IMR-90 (cell line): ENCODE measurements at regions not wholly inside any gene's neighbourhood (a gene's known extent, or its start where the extent isn't known, plus 50 kb on each side); places are given as distances from the start of the nearest gene placed in this dataset.
"Not testable (repeated sequence)": the region's sequence is repeated elsewhere in the genome, so short reads cannot be mapped to it uniquely, and the experiment has no call there.

Experiments used
- ATAC-seq: fragments of 200-7000 bp; cut with Tn5 transposase; 2 replicates; pipeline ENCODE4 v1.9.1; 2020; ENCODE audit warnings: low read depth, mild to moderate bottlenecking, moderate library complexity
- BruUV-seq: library from RNA; stranded (reverse); fragments of 400-500 nt; replicated peaks from 2 replicates; lab custom pipeline; 2021; lab: Mats Ljungman, UMichigan
- CTCF ChIA-PET: fragments of 300-600 bp; formaldehyde crosslinking; extraction: SDS; loops from one replicate; lab custom pipeline; 2021; ENCODE audit warnings: antibody characterized with exemption; lab: Yijun Ruan, JAX
- POLR2A ChIA-PET: fragments of 300-600 bp; sonication (Branson Sonifier 250); formaldehyde crosslinking; loops from one replicate; lab custom pipeline; 2022; ENCODE audit warnings: antibody characterized with exemption; ENCODE audit not compliant: unreplicated experiment; lab: Charles Lee
- DNase-seq: peaks from one replicate; pipeline ENCODE4 v3.0.0; 2013
- H2AFZ ChIP-seq: replicated peaks from 2 replicates; pipeline ENCODE3; 2013; ENCODE audit warnings: low read length, mild to moderate bottlenecking; ENCODE audit not compliant: poor library complexity
- H2AK5ac ChIP-seq: 2 replicates; pipeline ENCODE4 v1.6.1; 2013; ENCODE audit warnings: low read depth, low read length, inconsistent platforms
- H2AK9ac ChIP-seq: replicated peaks from 2 replicates; pipeline ENCODE3; 2013; ENCODE audit warnings: mild to moderate bottlenecking, low read depth, low read length, moderate library complexity; ENCODE audit not compliant: poor library complexity
- H2BK120ac ChIP-seq: 2 replicates; pipeline ENCODE4 v1.6.1; 2013; ENCODE audit warnings: low read depth, low read length, inconsistent platforms
- H2BK15ac ChIP-seq: 3 replicates; pipeline ENCODE4 v1.6.1; 2013; ENCODE audit warnings: low read depth, low read length, inconsistent platforms
- H2BK20ac ChIP-seq: 2 replicates; pipeline ENCODE4 v1.6.1; 2013; ENCODE audit warnings: low read depth, mild to moderate bottlenecking, inconsistent platforms, low read length, moderate library complexity
- H2BK5ac ChIP-seq: 2 replicates; pipeline ENCODE4 v1.6.1; 2013; ENCODE audit warnings: mild to moderate bottlenecking, low read depth, low read length, inconsistent platforms; ENCODE audit not compliant: poor library complexity, severe bottlenecking
- H3K14ac ChIP-seq: replicated peaks from 2 replicates; pipeline ENCODE4 v1.6.1; 2013; ENCODE audit warnings: low read depth, low read length, inconsistent platforms
- H3K18ac ChIP-seq: 2 replicates; pipeline ENCODE4 v1.6.1; 2013; ENCODE audit warnings: low read depth, low read length, control low read depth
- H3K23ac ChIP-seq: 2 replicates; pipeline ENCODE4 v1.6.1; 2013; ENCODE audit warnings: low read depth, low read length, inconsistent platforms
- H3K27ac ChIP-seq: 2 replicates; pipeline ENCODE4 v1.5.1; 2013; ENCODE audit warnings: mild to moderate bottlenecking, control low read depth, low read length; ENCODE audit not compliant: insufficient read depth
- H3K27me3 ChIP-seq: 2 replicates; pipeline ENCODE4 v1.6.1; 2013; ENCODE audit warnings: low read length; ENCODE audit not compliant: control insufficient read depth, insufficient read depth
- H3K36me3 ChIP-seq: 2 replicates; pipeline ENCODE4 v1.6.1; 2013; ENCODE audit warnings: low read length, mixed read lengths; ENCODE audit not compliant: control insufficient read depth, insufficient read depth
- H3K4ac ChIP-seq: 2 replicates; pipeline ENCODE4 v1.6.1; 2013; ENCODE audit warnings: low read depth, low read length, inconsistent platforms
- H3K4me1 ChIP-seq: 2 replicates; pipeline ENCODE4 v1.6.1; 2013; ENCODE audit warnings: low read length, mixed read lengths; ENCODE audit not compliant: control insufficient read depth, insufficient read depth
- H3K4me2 ChIP-seq: 2 replicates; pipeline ENCODE4 v1.6.1; 2013; ENCODE audit warnings: low read depth, mild to moderate bottlenecking, control low read depth, low read length, moderate library complexity
- H3K4me3 ChIP-seq: 2 replicates; pipeline ENCODE4 v1.5.1; 2013; ENCODE audit warnings: low read depth, mild to moderate bottlenecking, control low read depth, low read length, moderate library complexity; ENCODE audit not compliant: insufficient read depth
- H3K56ac ChIP-seq: 2 replicates; pipeline ENCODE4 v1.6.1; 2013; ENCODE audit warnings: low read length, inconsistent platforms; ENCODE audit not compliant: insufficient read depth; ENCODE audit errors: extremely low read depth
- H3K79me1 ChIP-seq, 2 experiments: 2 replicates each; pipeline ENCODE4 v1.6.1; 2013; ENCODE audit warnings: low read length in 2 of 2, inconsistent platforms in 1 of 2, low read depth in 1 of 2
- H3K9ac ChIP-seq: 2 replicates; pipeline ENCODE4 v1.6.1; 2013; ENCODE audit warnings: low read depth, low read length, control low read depth
- H3K9me1 ChIP-seq: 2 replicates; pipeline ENCODE4 v1.6.1; 2013; ENCODE audit warnings: low read length, inconsistent platforms; ENCODE audit not compliant: insufficient read depth
- H3K9me3 ChIP-seq: 2 replicates; pipeline ENCODE4 v1.6.1; 2013; ENCODE audit warnings: low read length; ENCODE audit not compliant: control insufficient read depth, insufficient read depth
- H4K20me1 ChIP-seq: 2 replicates; pipeline ENCODE4 v1.6.1; 2013; ENCODE audit warnings: low read length, inconsistent platforms; ENCODE audit not compliant: insufficient read depth
- H4K5ac ChIP-seq: 2 replicates; pipeline ENCODE4 v1.6.1; 2013; ENCODE audit warnings: mild to moderate bottlenecking, low read depth, low read length, control low read depth
- H4K8ac ChIP-seq, 2 experiments: 2 replicates each; pipeline ENCODE4 v1.6.1; 2013; ENCODE audit warnings: low read depth in 2 of 2, low read length in 2 of 2, control low read depth in 1 of 2, inconsistent platforms in 1 of 2
- H4K91ac ChIP-seq: 2 replicates; pipeline ENCODE4 v1.6.1; 2013; ENCODE audit warnings: low read depth, low read length, inconsistent platforms; ENCODE audit not compliant: insufficient read depth
- WGBS, 2 experiments: methylation state at CpG; one replicate each; pipeline versions ENCODE4 v1.1.5 to v1.1.7; 2013; ENCODE audit warnings: missing lambda C conversion rate in 2 of 2; ENCODE audit not compliant: insufficient read length in 1 of 2; ENCODE audit errors: extremely low coverage in 2 of 2; 5-methylcytosine and 5-hydroxymethylcytosine counted together
- dilution Hi-C: fragments of 300-500 bp; cut with HindIII; formaldehyde crosslinking; loops from one replicate; pipeline ENCODE4 v1.14.3; 2018; ENCODE audit warnings: low sequenced_read_pairs; ENCODE audit not compliant: unreplicated experiment
- in situ Hi-C: fragments of 300-500 bp; cut with MboI; formaldehyde crosslinking; loops from 3 replicates; pipeline ENCODE4 v1.14.3; 2019; ENCODE audit warnings: low sequenced_read_pairs, inconsistent platforms, mixed read lengths
- intact Hi-C: fragments of 100-400 bp; cut with micrococcal nuclease; formaldehyde crosslinking; loops from 2 replicates; pipeline ENCODE4 v1.10.0; 2022

DNA sequence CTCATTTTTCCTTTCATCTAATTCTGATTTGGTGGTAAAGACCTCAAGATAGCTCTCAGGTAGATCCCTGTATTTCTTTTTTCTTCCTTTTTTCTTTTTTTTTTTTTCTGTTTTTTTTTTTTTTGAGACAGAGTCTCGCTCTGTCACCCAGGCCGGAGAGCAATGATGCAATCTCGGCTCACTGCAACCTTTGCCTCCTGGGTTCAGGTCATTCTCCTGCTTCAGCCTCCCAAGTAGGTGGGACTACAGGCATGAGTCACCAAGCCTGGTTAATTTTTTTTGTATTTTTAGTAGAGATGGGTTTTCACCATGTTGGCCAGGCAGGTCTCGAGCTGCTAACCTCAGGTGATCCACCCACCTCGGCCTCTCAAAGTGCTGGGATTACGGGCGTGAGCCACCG lies 835.6 kb downstream of the STIM2 start:
- intact Hi-C loops, H3K9ac ChIP-seq, H2AK5ac ChIP-seq, dilution Hi-C loops, H4K8ac ChIP-seq, BruUV-seq, H3K36me3 ChIP-seq, H3K4me3 ChIP-seq, H3K27ac ChIP-seq, H3K18ac ChIP-seq, H4K91ac ChIP-seq, H2AFZ ChIP-seq, DNase-seq, H3K79me1 ChIP-seq, CTCF ChIA-PET, H3K4ac ChIP-seq, H2BK5ac ChIP-seq, H3K4me1 ChIP-seq, H3K9me3 ChIP-seq, H4K5ac ChIP-seq, H3K14ac ChIP-seq, H2BK120ac ChIP-seq, H2AK9ac ChIP-seq, H3K23ac ChIP-seq, H2BK15ac ChIP-seq, ATAC-seq, H3K9me1 ChIP-seq, H2BK20ac ChIP-seq, H3K56ac ChIP-seq, in situ Hi-C loops, POLR2A ChIA-PET, H4K20me1 ChIP-seq, H3K4me2 ChIP-seq, H3K27me3 ChIP-seq: not testable (repeated sequence)
- no CpG with 5 or more reads among the region's 8 CpGs for WGBS, 2 experiments
